ENCODE measurements at regions not wholly inside any gene's neighbourhood (a gene's known extent, or its start where the extent isn't known, plus 50 kb on each side); places are given as distances from the start of the nearest gene placed in this dataset.

GRCh38 chr15:39054128-39054732, 489.6 kb upstream of the RASGRP1 start:
- Histone ChIP-seq H3K27me3 (replicated peaks; ENCODE audit: control insufficient read depth, insufficient read depth, low read length) (no peaks in the 10 kb centered on the region), H3K9me3 (peaks cover 9% of the 10 kb centered on the region), H3K36me3 (ENCODE audit: control insufficient read depth, insufficient read depth, low read length) (no peaks in the 10 kb centered on the region), H3K4me3 (ENCODE audit: low read depth, low read length) (no peak overlapping the region), H3K4me1 (peaks cover 12% of the 10 kb centered on the region)
- no peaks in the 10 kb centered on the region for H3K27me3 Mint-ChIP-seq (ENCODE audit: insufficient read depth, unreplicated experiment)
- CTCF ChIA-PET = interaction anchor here (0.6 kb wide), 1 partner anchor 296 kb away, joined by 4 read pairs; no protein-coding TSS in a partner anchor
- DNase-seq = no peak
- H3K27ac Mint-ChIP-seq (ENCODE audit: unreplicated experiment) = no peak overlapping the region
- intact Hi-C loops (cut with micrococcal nuclease; ENCODE audit: unreplicated experiment) = no loop called here
- no peaks in the 10 kb centered on the region for H3K36me3 Mint-ChIP-seq (ENCODE audit: insufficient read depth, unreplicated experiment)
- peaks cover 7% of the 10 kb centered on the region for H3K4me1 Mint-ChIP-seq (ENCODE audit: low read depth, unreplicated experiment)
- POLR2A ChIA-PET = no interaction called here
- H3K9me3 Mint-ChIP-seq (ENCODE audit: unreplicated experiment) = peaks cover 17% of the 10 kb centered on the region
- TF ChIP-seq, protein P1, sequence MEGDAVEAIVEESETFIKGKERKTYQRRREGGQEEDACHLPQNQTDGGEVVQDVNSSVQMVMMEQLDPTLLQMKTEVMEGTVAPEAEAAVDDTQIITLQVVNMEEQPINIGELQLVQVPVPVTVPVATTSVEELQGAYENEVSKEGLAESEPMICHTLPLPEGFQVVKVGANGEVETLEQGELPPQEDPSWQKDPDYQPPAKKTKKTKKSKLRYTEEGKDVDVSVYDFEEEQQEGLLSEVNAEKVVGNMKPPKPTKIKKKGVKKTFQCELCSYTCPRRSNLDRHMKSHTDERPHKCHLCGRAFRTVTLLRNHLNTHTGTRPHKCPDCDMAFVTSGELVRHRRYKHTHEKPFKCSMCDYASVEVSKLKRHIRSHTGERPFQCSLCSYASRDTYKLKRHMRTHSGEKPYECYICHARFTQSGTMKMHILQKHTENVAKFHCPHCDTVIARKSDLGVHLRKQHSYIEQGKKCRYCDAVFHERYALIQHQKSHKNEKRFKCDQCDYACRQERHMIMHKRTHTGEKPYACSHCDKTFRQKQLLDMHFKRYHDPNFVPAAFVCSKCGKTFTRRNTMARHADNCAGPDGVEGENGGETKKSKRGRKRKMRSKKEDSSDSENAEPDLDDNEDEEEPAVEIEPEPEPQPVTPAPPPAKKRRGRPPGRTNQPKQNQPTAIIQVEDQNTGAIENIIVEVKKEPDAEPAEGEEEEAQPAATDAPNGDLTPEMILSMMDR (IDR thresholded peaks at IDR 0.05; ENCODE audit: insufficient read depth in 1 of 2, low read depth in 1 of 2, low read length in 1 of 2, severe bottlenecking in 1 of 2, unreplicated experiment in 1 of 2) = no peak
- BruUV-seq (replicated peaks) = no TSS peak
- H3K4me3 Mint-ChIP-seq (ENCODE audit: unreplicated experiment) = no peak overlapping the region

- no peak for DNase-seq
- POLR2A ChIA-PET = no interaction called here
- Histone ChIP-seq H3K27me3 (replicated peaks; ENCODE audit: control insufficient read depth, insufficient read depth, low read length) (no peaks in the 10 kb centered on the region), H3K9me3 (no peaks in the 10 kb centered on the region; the same call in 1 of the 2 replicates), H3K36me3 (ENCODE audit: control insufficient read depth, insufficient read depth, low read length) (no peaks in the 10 kb centered on the region), H3K4me1 (peaks cover 14% of the 10 kb centered on the region), H3K4me3 (ENCODE audit: low read depth, low read length) (no peak overlapping the region)
- intact Hi-C loops (cut with micrococcal nuclease; ENCODE audit: unreplicated experiment) = no loop called here
- Mint-ChIP-seq H3K27ac (ENCODE audit: unreplicated experiment) (no peak overlapping the region), H3K9me3 (ENCODE audit: unreplicated experiment) (no peaks in the 10 kb centered on the region), H3K36me3 (ENCODE audit: insufficient read depth, unreplicated experiment) (no peaks in the 10 kb centered on the region), H3K4me1 (ENCODE audit: low read depth, unreplicated experiment) (peaks cover 7% of the 10 kb centered on the region), H3K4me3 (ENCODE audit: unreplicated experiment) (no peak overlapping the region), H3K27me3 (ENCODE audit: insufficient read depth, unreplicated experiment) (no peaks in the 10 kb centered on the region)
- BruUV-seq (replicated peaks) = no TSS peak
- CTCF ChIA-PET = no interaction called here
- TF ChIP-seq, protein P1 (IDR thresholded peaks at IDR 0.05; ENCODE audit: insufficient read depth in 1 of 2, low read depth in 1 of 2, low read length in 1 of 2, severe bottlenecking in 1 of 2, unreplicated experiment in 1 of 2) = no peak
These were observed 491.7 kb upstream of the RASGRP1 start for GRCh38 chr15:39056357-39056756.

DNA sequence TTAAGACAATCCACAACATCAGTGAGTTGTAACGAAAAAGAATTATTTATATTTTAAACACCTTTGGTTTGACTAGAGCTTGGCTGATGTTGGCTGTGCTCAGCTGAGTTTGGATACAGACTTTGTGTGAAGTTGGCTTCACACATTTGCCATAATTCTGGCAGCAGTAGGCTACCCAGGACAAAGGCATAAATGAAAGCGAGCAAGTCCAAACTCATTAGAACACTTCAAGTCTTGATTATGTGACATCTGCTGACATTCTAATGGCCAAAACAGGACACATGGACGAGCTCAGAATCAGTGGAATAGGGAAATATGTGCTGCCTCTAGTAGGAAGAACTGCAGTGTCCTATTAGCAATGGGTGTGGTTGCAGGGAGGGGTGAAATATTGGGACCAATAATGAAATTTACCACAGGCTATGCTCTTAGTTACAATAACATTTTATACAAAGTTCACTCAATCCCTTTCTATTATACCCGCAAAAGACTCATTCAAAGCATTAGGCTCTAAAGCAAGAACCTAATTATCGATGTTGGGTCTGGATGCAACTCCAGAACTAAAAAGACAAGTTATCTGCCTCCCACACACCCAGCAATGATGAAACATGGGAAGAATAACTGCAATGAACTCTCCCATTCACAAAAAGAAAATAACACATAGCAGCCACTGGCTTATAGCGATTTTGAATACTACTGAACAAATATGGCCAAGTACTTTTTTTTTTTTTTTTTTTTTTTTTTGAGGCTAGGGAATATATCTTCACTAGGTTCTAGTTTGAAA, 493.9 kb upstream of the RASGRP1 start:
- TF ChIP-seq, protein P1 (IDR thresholded peaks at IDR 0.05; ENCODE audit: insufficient read depth in 1 of 2, low read depth in 1 of 2, low read length in 1 of 2, severe bottlenecking in 1 of 2, unreplicated experiment in 1 of 2) = no peak
- Mint-ChIP-seq H3K27ac (ENCODE audit: unreplicated experiment) (no peak overlapping the region), H3K4me1 (ENCODE audit: low read depth, unreplicated experiment) (peaks cover 24% of the 10 kb centered on the region), H3K27me3 (ENCODE audit: insufficient read depth, unreplicated experiment) (no peaks in the 10 kb centered on the region), H3K4me3 (ENCODE audit: unreplicated experiment) (no peak overlapping the region), H3K9me3 (ENCODE audit: unreplicated experiment) (peaks cover 13% of the 10 kb centered on the region), H3K36me3 (ENCODE audit: insufficient read depth, unreplicated experiment) (no peaks in the 10 kb centered on the region)
- no peak for DNase-seq
- Histone ChIP-seq H3K27me3 (replicated peaks; ENCODE audit: control insufficient read depth, insufficient read depth, low read length) (no peaks in the 10 kb centered on the region), H3K4me1 (peaks cover 35% of the 10 kb centered on the region), H3K36me3 (ENCODE audit: control insufficient read depth, insufficient read depth, low read length) (no peaks in the 10 kb centered on the region), H3K9me3 (no peaks in the 10 kb centered on the region), H3K4me3 (ENCODE audit: low read depth, low read length) (no peak overlapping the region)
- intact Hi-C loops (cut with micrococcal nuclease; ENCODE audit: unreplicated experiment) = no loop called here
- ChIA-PET POLR2A (no interaction called here), CTCF (no interaction called here)
- BruUV-seq (replicated peaks) = no TSS peak

Data from Caco-2 (cell line).